Stimulated activated CD4-positive, alpha-beta T cell treated with anti-CD3 and anti-CD28 coated beads, Interleukin-2, amount 100 ng/mL, for 24 hours (primary cell): ENCODE measurements at regions not wholly inside any gene's neighbourhood (a gene's known extent, or its start where the extent isn't known, plus 50 kb on each side); places are given as distances from the start of the nearest gene placed in this dataset.

Experiments
- DNase-seq, 2 donors: peaks; one replicate each; pipeline ENCODE4 v3.0.0-alpha.2; 2020

- no peak for DNase-seq
Observed at GRCh38 chr13:99125326-99125915, 75.2 kb upstream of the UBAC2 start.

- no peak for DNase-seq
Observed at GRCh38 chr13:99126821-99127220, 73.8 kb upstream of the UBAC2 start.

- no peak for DNase-seq
Observed at GRCh38 chr13:99129050-99129449, 71.6 kb upstream of the UBAC2 start.

GRCh38 chr13:99129951-99130350 is 70.7 kb upstream of the UBAC2 start:
- DNase-seq: no peak

GRCh38 chr13:99131410-99131809 is 69.2 kb upstream of the UBAC2 start:
- no peak for DNase-seq

- no peak for DNase-seq
Observed at GRCh38 chr13:99132295-99132835, 68.3 kb upstream of the UBAC2 start.

GRCh38 chr13:99133230-99133629 is 67.4 kb upstream of the UBAC2 start:
- DNase-seq: no peak

- no peak for DNase-seq
Observed at GRCh38 chr13:99133848-99134247, 66.8 kb upstream of the UBAC2 start.

GRCh38 chr13:99135591-99135990 is 65.1 kb upstream of the UBAC2 start:
- no peak for DNase-seq

GRCh38 chr13:99136427-99136954 is 64.2 kb upstream of the UBAC2 start:
- DNase-seq: no peak

- DNase-seq: no peak
Observed at GRCh38 chr13:99140831-99141230, 59.8 kb upstream of the UBAC2 start.

- DNase-seq: no peak
Observed at GRCh38 chr13:99143904-99144303, 56.8 kb upstream of the UBAC2 start.

GRCh38 chr13:99144306-99144705 is 56.3 kb upstream of the UBAC2 start:
- DNase-seq: no peak

- no peak for DNase-seq
Observed at GRCh38 chr13:99145461-99145860, 55.2 kb upstream of the UBAC2 start.

- no peak for DNase-seq
Observed at GRCh38 chr13:99150575-99151361, 49.9 kb upstream of the UBAC2 start.
